IMR-90 (cell line): ENCODE measurements at regions not wholly inside any gene's neighbourhood (a gene's known extent, or its start where the extent isn't known, plus 50 kb on each side); places are given as distances from the start of the nearest gene placed in this dataset.

ENCODE experiments used
- CTCF ChIP-seq: conservative IDR thresholded peaks from 2 replicates; pipeline ENCODE4 v1.5.1; 2012; ENCODE audit warnings: mild to moderate bottlenecking, low read depth, low read length, improper control_type of control experiment
- FOS ChIP-seq: fragments of 150-350 bp; IDR thresholded peaks from 2 replicates; pipeline ENCODE4 v1.6.1; 2016; ENCODE audit warnings: low read depth, low read length
- NFE2L2 ChIP-seq: fragments of 150-350 bp; IDR thresholded peaks from 2 replicates; pipeline ENCODE4 v1.6.1; 2016; ENCODE audit warnings: low read depth, mild to moderate bottlenecking, low read length
- POLR2A ChIP-seq: IDR thresholded peaks from 2 replicates; pipeline ENCODE4 v1.6.1; 2012; ENCODE audit warnings: mild to moderate bottlenecking, low read depth, low read length
- RAD21 ChIP-seq: IDR thresholded peaks from 2 replicates; pipeline ENCODE4 v1.6.1; 2012; ENCODE audit warnings: low read length, improper control_type of control experiment
- SMC3 ChIP-seq: fragments of 150-350 bp; IDR thresholded peaks from 2 replicates; pipeline ENCODE4 v1.6.1; 2016; ENCODE audit warnings: low read depth, mild to moderate bottlenecking, antibody characterized with exemption, low read length, moderate library complexity
- USF2 ChIP-seq: fragments of 150-350 bp; IDR thresholded peaks from 2 replicates; pipeline ENCODE4 v1.6.1; 2017; ENCODE audit warnings: mild to moderate bottlenecking, antibody characterized with exemption, low read length, low read depth

- no peak for TF ChIP-seq SMC3
- no peak for TF ChIP-seq CTCF
- no peak for TF ChIP-seq POLR2A
- TF ChIP-seq FOS = no peak
- TF ChIP-seq USF2 = no peak
- TF ChIP-seq NFE2L2 = no peak
- TF ChIP-seq RAD21 = no peak
Measured at GRCh38 chr11:28393348-28393747, 285.2 kb downstream of the METTL15 start.
